Activated CD4-positive, alpha-beta T cell treated with anti-CD3 and anti-CD28 coated beads for 36 hours (primary cell): ENCODE measurements at regions not wholly inside any gene's neighbourhood (a gene's known extent, or its start where the extent isn't known, plus 50 kb on each side); places are given as distances from the start of the nearest gene placed in this dataset.
"Not testable (repeated sequence)": the region's sequence is repeated elsewhere in the genome, so short reads cannot be mapped to it uniquely, and the experiment has no call there.

Source experiments
- ATAC-seq: fragments of 200-7000 bp; cut with Tn5 transposase; one replicate; pipeline ENCODE4 v1.10.0; 2021; ENCODE audit warnings: mild to moderate bottlenecking, moderate library complexity
- CTCF ChIA-PET: fragments of 350-600 bp; sonication (Branson Sonifier 250); formaldehyde crosslinking; loops from one replicate; lab custom pipeline; 2021; ENCODE audit warnings: antibody characterized with exemption; lab: Charles Lee
- POLR2A ChIA-PET: fragments of 350-600 bp; sonication (Branson Sonifier 250); formaldehyde crosslinking; loops from one replicate; lab custom pipeline; 2021; ENCODE audit warnings: antibody characterized with exemption, inconsistent platforms; lab: Charles Lee
- DNase-seq: peaks from one replicate; pipeline ENCODE4 v3.0.0-alpha.2; 2020
- H3K27ac Mint-ChIP-seq: one replicate; pipeline ENCODE4 v1.8.0; 2021; ENCODE audit warnings: mixed read lengths
- H3K27me3 Mint-ChIP-seq: one replicate; pipeline ENCODE4 v1.8.0; 2021; ENCODE audit warnings: mixed read lengths
- H3K36me3 Mint-ChIP-seq: one replicate; pipeline ENCODE4 v1.8.0; 2021; ENCODE audit warnings: low read depth, mixed read lengths
- H3K4me1 Mint-ChIP-seq: one replicate; pipeline ENCODE4 v1.8.0; 2021; ENCODE audit warnings: mixed read lengths
- H3K4me3 Mint-ChIP-seq: one replicate; pipeline ENCODE4 v1.8.0; 2021; ENCODE audit warnings: mild to moderate bottlenecking, moderate library complexity, mixed read lengths
- H3K9me3 Mint-ChIP-seq: one replicate; pipeline ENCODE4 v1.8.0; 2021; ENCODE audit warnings: low read depth, mixed read lengths
- intact Hi-C, 2 experiments: fragments of 100-400 bp; cut with DNase I in 1 of 2; cut with micrococcal nuclease in 1 of 2; formaldehyde crosslinking; loops; one replicate each; pipeline versions ENCODE4 v1.14.2 to v1.15.1; 2022 to 2024; cut with DNase I, micrococcal nuclease

- Mint-ChIP-seq H3K9me3 (no peaks in the 10 kb centered on the region), H3K4me1 (no peaks in the 10 kb centered on the region), H3K36me3 (no peaks in the 10 kb centered on the region), H3K27me3 (peaks cover 22% of the 10 kb centered on the region), H3K27ac (no peak overlapping the region), H3K4me3 (no peak overlapping the region)
- ATAC-seq (no peak), DNase-seq (no peak)
- ChIA-PET CTCF (no interaction called here), POLR2A (no interaction called here)
- intact Hi-C loops: no loop called here
Measured at GRCh38 chr12:105443802-105444652, 113.5 kb downstream of the C12orf75 start.

DNA sequence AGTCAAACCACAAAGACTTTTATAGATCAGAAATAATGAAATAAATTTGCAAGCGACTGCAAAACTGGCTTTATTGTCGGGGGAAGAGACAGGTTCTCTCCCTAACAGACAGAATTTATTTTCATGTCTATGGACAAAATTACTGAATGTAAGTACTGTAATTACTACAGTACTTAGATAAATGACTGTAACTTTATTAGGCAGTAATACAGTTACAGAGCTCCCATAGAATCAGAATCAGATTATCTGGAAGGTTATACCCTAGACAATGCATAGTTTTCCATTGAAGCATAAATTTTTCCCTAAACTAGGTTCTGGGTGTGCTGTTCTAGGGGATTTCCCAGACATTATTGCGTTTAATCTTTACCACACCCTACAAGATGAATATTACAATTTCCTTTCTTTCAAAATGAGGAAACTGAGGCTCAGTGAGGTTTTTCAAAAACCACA is 114.2 kb downstream of the C12orf75 start:
- ATAC-seq (no peak), DNase-seq (no peak)
- ChIA-PET CTCF (no interaction called here), POLR2A (no interaction called here)
- Mint-ChIP-seq H3K4me3 (no peak overlapping the region), H3K36me3 (no peaks in the 10 kb centered on the region), H3K27ac (no peak overlapping the region), H3K4me1 (no peaks in the 10 kb centered on the region), H3K27me3 (peaks cover 22% of the 10 kb centered on the region), H3K9me3 (no peaks in the 10 kb centered on the region)
- intact Hi-C loops: no loop called here

DNA sequence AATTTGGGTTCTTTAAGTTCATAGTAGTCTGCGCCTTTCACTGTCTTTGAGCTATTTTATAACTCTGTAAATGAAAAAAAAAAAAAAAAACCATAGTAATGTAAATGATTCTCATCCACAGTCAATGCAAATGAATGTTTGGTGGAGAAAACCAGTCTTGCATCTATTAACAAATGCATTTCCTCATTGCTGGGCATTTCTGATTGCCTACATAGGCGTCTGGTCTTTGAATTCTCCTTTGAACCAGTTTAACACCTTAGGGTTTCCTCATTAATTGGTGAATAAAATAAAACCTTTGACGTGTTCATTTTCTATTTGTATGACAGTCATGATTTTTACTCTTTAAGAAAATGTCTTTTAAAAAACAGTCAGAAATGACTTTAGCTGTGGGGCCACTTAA is 114.8 kb downstream of the C12orf75 start:
- no peak overlapping the region for H3K27ac Mint-ChIP-seq
- CTCF ChIA-PET: no interaction called here
- no peak overlapping the region for H3K4me3 Mint-ChIP-seq

GRCh38 chr12:105445649-105446048 is 115.2 kb downstream of the C12orf75 start:
- no peaks in the 10 kb centered on the region for H3K9me3 Mint-ChIP-seq
- CTCF ChIA-PET: no interaction called here
- H3K27me3 Mint-ChIP-seq: peaks cover 18% of the 10 kb centered on the region
- ATAC-seq: no peak
- POLR2A ChIA-PET: no interaction called here
- intact Hi-C loops: no loop called here
- no peaks in the 10 kb centered on the region for H3K36me3 Mint-ChIP-seq
- H3K4me1 Mint-ChIP-seq: no peaks in the 10 kb centered on the region
- H3K4me3 Mint-ChIP-seq: no peak overlapping the region
- no peak for DNase-seq
- no peak overlapping the region for H3K27ac Mint-ChIP-seq

More for the DNA sequence above, 114.8 kb downstream of the C12orf75 start:
- no peak for DNase-seq
- POLR2A ChIA-PET: no interaction called here
- intact Hi-C loops: no loop called here
- Mint-ChIP-seq H3K27me3 (peaks cover 19% of the 10 kb centered on the region), H3K4me1 (no peaks in the 10 kb centered on the region), H3K36me3 (no peaks in the 10 kb centered on the region), H3K9me3 (no peaks in the 10 kb centered on the region)
- ATAC-seq: no peak

- CTCF ChIA-PET, H3K9me3 Mint-ChIP-seq, intact Hi-C loops, H3K27ac Mint-ChIP-seq, H3K4me3 Mint-ChIP-seq, DNase-seq, H3K36me3 Mint-ChIP-seq, H3K4me1 Mint-ChIP-seq, ATAC-seq: not testable (repeated sequence)
- POLR2A ChIA-PET: interaction anchor here (0.7 kb wide), 1 partner anchor 35 kb away, joined by 7 read pairs; no protein-coding TSS in a partner anchor
- H3K27me3 Mint-ChIP-seq: peaks cover 19% of the 10 kb centered on the region
Measured at GRCh38 chr12:105446460-105446859, 116.0 kb downstream of the C12orf75 start.

- peaks cover 5% of the 10 kb centered on the region for H3K27me3 Mint-ChIP-seq
- ChIA-PET CTCF (interaction anchor here (0.7 kb wide), 1 partner anchor 612 kb away, joined by 3 read pairs; no protein-coding TSS in a partner anchor), POLR2A (no interaction called here)
- ATAC-seq (no peak), DNase-seq (no peak)
- intact Hi-C loops: no loop called here
- no peaks in the 10 kb centered on the region for H3K4me1 Mint-ChIP-seq
- H3K4me3 Mint-ChIP-seq: no peak overlapping the region
- H3K36me3 Mint-ChIP-seq: no peaks in the 10 kb centered on the region
- no peak overlapping the region for H3K27ac Mint-ChIP-seq
- H3K9me3 Mint-ChIP-seq: no peaks in the 10 kb centered on the region
Measured at GRCh38 chr12:105449431-105449830, 118.9 kb downstream of the C12orf75 start.

- ATAC-seq: no peak
- H3K27ac Mint-ChIP-seq: no peak overlapping the region
- POLR2A ChIA-PET: no interaction called here
- DNase-seq: no peak
- H3K9me3 Mint-ChIP-seq: no peaks in the 10 kb centered on the region
- H3K36me3 Mint-ChIP-seq: no peaks in the 10 kb centered on the region
- no peak overlapping the region for H3K4me3 Mint-ChIP-seq
- no peaks in the 10 kb centered on the region for H3K4me1 Mint-ChIP-seq
- intact Hi-C loops: no loop called here
- CTCF ChIA-PET: interaction anchor here (0.6 kb wide), 2 partner anchors 112 to 616 kb away, joined by 3 read pairs; no protein-coding TSS in a partner anchor
- peaks cover 4% of the 10 kb centered on the region for H3K27me3 Mint-ChIP-seq
Measured at GRCh38 chr12:105451211-105451610, 120.7 kb downstream of the C12orf75 start.

- CTCF ChIA-PET: interaction anchor here (0.6 kb wide), 1 partner anchor 113 kb away, joined by 3 read pairs; no protein-coding TSS in a partner anchor
- DNase-seq: no peak
- no peak overlapping the region for H3K4me3 Mint-ChIP-seq
Measured at GRCh38 chr12:105451798-105452197, 121.3 kb downstream of the C12orf75 start.

GRCh38 chr12:105453316-105453715 is 122.8 kb downstream of the C12orf75 start:
- no peak overlapping the region for H3K27ac Mint-ChIP-seq
- H3K36me3 Mint-ChIP-seq: no peaks in the 10 kb centered on the region
- ATAC-seq: no peak
- H3K27me3 Mint-ChIP-seq: peaks cover 6% of the 10 kb centered on the region
- no peaks in the 10 kb centered on the region for H3K4me1 Mint-ChIP-seq
- ChIA-PET CTCF (interaction anchor here (1.7 kb wide), 1 partner anchor 33 kb away, joined by 5 read pairs; no protein-coding TSS in a partner anchor), POLR2A (no interaction called here)
- no peaks in the 10 kb centered on the region for H3K9me3 Mint-ChIP-seq
- H3K4me3 Mint-ChIP-seq: no peak overlapping the region
- intact Hi-C loops: no loop called here
- DNase-seq: no peak

More at GRCh38 chr12:105451798-105452197, 121.3 kb downstream of the C12orf75 start:
- H3K9me3 Mint-ChIP-seq: no peaks in the 10 kb centered on the region
- POLR2A ChIA-PET: no interaction called here
- no peak for ATAC-seq
- intact Hi-C loops: no loop called here
- H3K4me1 Mint-ChIP-seq: no peaks in the 10 kb centered on the region
- peaks cover 4% of the 10 kb centered on the region for H3K27me3 Mint-ChIP-seq
- no peak overlapping the region for H3K27ac Mint-ChIP-seq
- no peaks in the 10 kb centered on the region for H3K36me3 Mint-ChIP-seq

DNA sequence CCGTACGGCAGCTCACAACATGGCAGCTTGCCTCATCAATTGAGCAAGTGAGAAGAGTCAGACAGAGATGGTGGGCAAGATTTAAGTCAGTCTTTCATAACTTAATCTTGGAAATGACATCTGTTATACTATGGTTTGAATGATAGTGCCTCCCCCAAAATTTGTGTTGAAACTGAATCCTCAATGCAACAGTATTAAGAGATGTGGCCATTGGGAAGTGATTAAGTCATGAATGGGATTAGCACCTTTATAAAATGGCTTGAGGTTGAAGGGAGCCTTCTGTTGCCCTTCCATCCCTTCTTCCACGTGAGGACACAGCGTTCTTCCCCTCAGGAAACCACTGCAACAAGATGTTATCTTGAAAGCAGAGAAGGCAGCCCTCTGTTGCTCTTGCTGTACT is 124.2 kb downstream of the C12orf75 start:
- Mint-ChIP-seq H3K27ac (no peak overlapping the region), H3K4me1 (no peaks in the 10 kb centered on the region), H3K27me3 (peaks cover 10% of the 10 kb centered on the region), H3K36me3 (no peaks in the 10 kb centered on the region), H3K9me3 (no peaks in the 10 kb centered on the region), H3K4me3 (no peak overlapping the region)
- intact Hi-C loops: no loop called here
- no peak for ATAC-seq
- DNase-seq: no peak
- CTCF ChIA-PET: interaction anchor here (1.7 kb wide), 1 partner anchor 34 kb away, joined by 5 read pairs; no protein-coding TSS in a partner anchor
- POLR2A ChIA-PET: no interaction called here

DNA sequence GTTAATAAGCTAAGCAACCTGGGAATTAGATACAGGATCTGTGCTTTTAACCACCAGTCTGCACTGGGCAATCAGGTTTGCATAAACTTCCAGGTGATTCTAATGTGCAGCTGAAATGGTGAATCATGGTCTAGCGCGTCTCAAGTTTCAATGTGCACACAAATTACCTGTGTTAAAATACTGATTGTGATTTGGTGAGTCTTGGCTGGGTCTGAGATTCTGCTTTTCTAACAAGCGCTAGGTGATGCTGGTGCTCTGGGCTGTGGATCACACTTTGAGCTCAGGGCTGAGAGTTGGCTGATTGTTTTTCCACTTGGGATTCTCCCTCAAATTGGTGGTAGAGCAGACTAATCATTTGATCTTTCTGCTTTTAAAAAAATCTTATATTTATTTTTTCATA is 124.8 kb downstream of the C12orf75 start:
- Mint-ChIP-seq H3K36me3 (no peaks in the 10 kb centered on the region), H3K4me3 (no peak overlapping the region), H3K9me3 (no peaks in the 10 kb centered on the region), H3K27me3 (peaks cover 10% of the 10 kb centered on the region), H3K27ac (no peak overlapping the region), H3K4me1 (no peaks in the 10 kb centered on the region)
- ChIA-PET CTCF (interaction anchor here (0.6 kb wide), 1 partner anchor 18 kb away, joined by 3 read pairs; no protein-coding TSS in a partner anchor), POLR2A (no interaction called here)
- no peak for ATAC-seq
- intact Hi-C loops: no loop called here
- no peak for DNase-seq

DNA sequence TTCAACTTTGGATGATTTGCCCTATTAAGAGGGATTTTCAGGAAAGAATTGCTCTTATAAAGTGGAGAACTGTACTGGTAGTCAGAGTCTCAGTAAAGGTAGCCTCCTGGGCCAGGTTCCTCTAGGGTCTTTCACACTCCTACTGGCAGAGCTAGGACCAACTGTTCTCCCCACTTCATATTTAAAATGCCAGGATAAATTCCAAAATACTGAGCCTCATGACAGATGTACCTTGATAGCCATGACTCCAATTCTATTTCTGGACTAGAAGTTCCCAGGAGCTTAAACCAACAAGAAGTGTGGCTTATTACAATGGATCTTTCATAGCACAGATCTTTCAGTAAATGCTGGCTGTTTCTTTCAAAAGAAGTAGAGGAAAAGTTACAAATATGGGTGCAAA is 126.5 kb downstream of the C12orf75 start:
- H3K4me3 Mint-ChIP-seq: no peak overlapping the region
- H3K27me3 Mint-ChIP-seq: peaks cover 9% of the 10 kb centered on the region
- H3K36me3 Mint-ChIP-seq: no peaks in the 10 kb centered on the region
- intact Hi-C loops: no loop called here
- no peak overlapping the region for H3K27ac Mint-ChIP-seq
- no peaks in the 10 kb centered on the region for H3K9me3 Mint-ChIP-seq
- POLR2A ChIA-PET: no interaction called here
- DNase-seq: no peak
- ATAC-seq: no peak
- H3K4me1 Mint-ChIP-seq: no peaks in the 10 kb centered on the region
- CTCF ChIA-PET: no interaction called here
